LNCaP clone FGC (cell line): ENCODE measurements at regions not wholly inside any gene's neighbourhood (a gene's known extent, or its start where the extent isn't known, plus 50 kb on each side); places are given as distances from the start of the nearest gene placed in this dataset.

Experiments
- DNase-seq: peaks from one replicate; pipeline ENCODE4 v3.0.0-alpha.2; 2011; ENCODE audit warnings: low read depth
- H3K4me3 ChIP-seq: 2 replicates; pipeline ENCODE4 v1.5.1; 2011; ENCODE audit warnings: mild to moderate bottlenecking, low read depth, low read length, control low read depth
- TF ChIP-seq, protein P1 (sequence below): IDR thresholded peaks from 2 replicates; pipeline ENCODE4 v1.5.1; 2012; ENCODE audit warnings: mild to moderate bottlenecking; ENCODE audit not compliant: control insufficient read depth, insufficient read depth; ENCODE audit errors: extremely low read depth

DNA sequence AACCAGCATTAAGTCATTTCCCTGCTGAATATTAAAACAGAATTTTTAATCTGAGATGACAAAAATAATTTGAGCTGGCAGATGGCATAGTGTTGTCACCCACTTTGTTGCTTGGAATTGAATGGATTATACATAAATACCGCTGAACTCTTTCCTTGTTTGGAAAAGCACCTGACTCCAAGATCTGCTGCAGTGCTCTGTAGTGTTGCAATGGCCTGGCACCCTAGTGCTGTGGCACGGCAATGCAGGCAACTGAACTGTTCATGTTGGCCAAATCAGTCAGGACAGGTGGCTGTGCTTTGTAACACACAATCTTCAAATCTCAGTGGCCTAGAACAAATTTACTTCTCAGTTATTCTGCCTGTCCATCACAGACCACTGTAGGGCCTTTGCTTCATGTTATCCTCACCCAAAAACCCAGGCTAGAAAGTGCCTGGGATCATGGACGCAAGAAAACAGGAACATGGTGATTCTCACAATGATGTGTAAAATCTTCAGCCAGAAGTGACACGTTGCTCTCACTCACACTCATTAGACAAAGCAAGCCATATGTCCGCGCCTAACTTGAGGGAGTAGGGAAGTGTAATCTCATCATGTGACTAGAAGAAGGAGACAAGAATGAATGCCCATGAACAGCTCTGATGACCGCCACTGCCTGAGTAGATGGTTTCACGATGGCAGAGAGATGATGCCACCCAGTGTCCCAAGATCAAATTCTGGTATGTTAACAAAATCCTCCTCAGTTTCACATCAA, 191.9 kb upstream of the PUM3 start:
- TF ChIP-seq, protein P1, sequence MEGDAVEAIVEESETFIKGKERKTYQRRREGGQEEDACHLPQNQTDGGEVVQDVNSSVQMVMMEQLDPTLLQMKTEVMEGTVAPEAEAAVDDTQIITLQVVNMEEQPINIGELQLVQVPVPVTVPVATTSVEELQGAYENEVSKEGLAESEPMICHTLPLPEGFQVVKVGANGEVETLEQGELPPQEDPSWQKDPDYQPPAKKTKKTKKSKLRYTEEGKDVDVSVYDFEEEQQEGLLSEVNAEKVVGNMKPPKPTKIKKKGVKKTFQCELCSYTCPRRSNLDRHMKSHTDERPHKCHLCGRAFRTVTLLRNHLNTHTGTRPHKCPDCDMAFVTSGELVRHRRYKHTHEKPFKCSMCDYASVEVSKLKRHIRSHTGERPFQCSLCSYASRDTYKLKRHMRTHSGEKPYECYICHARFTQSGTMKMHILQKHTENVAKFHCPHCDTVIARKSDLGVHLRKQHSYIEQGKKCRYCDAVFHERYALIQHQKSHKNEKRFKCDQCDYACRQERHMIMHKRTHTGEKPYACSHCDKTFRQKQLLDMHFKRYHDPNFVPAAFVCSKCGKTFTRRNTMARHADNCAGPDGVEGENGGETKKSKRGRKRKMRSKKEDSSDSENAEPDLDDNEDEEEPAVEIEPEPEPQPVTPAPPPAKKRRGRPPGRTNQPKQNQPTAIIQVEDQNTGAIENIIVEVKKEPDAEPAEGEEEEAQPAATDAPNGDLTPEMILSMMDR = no peak
- no peak overlapping the region for H3K4me3 ChIP-seq
- no peak for DNase-seq

DNA sequence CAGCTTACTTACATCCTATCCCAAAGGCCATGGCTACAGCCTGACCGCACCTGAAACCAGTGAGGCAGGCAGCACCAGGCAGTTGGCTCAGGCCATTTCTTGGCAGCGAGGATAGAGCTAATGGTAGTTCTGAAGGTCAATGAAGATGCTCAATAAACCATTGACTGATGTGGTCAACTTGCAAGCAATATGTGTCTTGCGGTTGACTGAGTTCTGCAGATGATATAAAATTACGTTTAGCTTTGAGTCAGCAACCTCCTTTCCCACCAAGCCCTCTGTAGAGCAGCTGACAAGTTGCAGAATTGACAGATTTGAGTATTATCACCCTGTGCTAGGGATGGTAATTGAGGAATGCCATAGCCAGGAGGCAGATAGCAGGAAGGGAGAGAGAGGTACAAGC, 189.0 kb upstream of the PUM3 start:
- no peak for DNase-seq
- no peak overlapping the region for H3K4me3 ChIP-seq
- TF ChIP-seq, protein P1 = no peak

DNA sequence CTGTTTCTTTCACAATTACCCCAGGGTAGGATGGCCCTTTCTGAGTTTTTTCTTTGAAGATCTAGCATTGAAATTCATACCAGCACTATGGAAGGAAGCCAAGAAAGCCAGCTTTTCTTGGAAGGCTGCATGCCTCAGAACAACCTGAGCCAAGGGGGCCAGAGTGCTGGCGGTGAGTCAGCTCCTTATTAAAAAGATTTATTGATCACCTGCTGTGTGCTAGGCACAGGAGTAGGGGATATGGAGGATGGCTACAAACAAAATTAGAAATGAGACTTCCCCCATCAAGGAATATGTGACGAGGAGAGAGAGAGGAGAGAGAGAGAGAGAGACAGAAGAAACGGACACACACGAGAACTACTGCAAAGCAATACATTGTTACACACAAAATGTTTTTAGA, 184.6 kb upstream of the PUM3 start:
- TF ChIP-seq, protein P1 = no peak
- H3K4me3 ChIP-seq = no peak overlapping the region
- peak; percentile 18 for DNase-seq

DNA sequence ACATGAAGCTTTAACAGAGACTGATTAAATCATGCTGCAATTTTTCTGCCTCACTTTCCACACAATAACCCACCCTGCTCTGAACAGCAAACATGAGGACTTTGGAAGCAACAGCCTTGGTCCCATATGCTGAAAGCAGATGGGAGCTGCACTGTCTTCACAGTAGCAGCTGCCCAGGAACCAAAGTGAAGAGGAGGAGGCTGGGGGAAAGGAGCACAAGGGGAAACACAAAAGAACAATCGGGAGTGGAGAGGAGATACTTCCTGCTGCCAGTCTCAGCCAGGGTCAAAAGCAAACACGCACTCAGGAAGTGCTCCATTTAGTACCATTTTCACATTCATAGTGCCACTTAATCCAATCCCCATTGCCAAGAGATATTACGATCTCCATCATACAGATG, 183.3 kb upstream of the PUM3 start:
- no peak overlapping the region for H3K4me3 ChIP-seq
- TF ChIP-seq, protein P1 = no peak
- DNase-seq = no peak

DNA sequence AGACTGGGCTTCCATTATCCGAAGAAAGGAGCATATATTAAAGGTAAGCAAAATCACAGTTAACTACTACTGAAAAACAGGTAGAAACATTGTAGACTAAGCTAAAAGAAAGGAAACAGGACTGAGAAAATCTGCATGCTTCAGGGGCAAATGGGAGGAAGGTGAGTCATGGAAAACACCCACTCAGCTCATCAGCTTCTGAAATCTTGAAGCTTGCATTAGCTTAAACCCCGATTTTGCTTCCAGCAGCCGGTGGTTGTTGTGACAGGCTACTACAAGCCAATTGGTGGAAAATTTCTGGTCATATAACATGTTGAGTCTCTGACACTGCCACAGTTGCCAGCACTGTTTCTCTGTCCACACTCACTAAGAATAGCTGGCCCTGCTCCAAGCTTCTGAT, 179.6 kb upstream of the PUM3 start:
- TF ChIP-seq, protein P1 = no peak
- no peak for DNase-seq

DNA sequence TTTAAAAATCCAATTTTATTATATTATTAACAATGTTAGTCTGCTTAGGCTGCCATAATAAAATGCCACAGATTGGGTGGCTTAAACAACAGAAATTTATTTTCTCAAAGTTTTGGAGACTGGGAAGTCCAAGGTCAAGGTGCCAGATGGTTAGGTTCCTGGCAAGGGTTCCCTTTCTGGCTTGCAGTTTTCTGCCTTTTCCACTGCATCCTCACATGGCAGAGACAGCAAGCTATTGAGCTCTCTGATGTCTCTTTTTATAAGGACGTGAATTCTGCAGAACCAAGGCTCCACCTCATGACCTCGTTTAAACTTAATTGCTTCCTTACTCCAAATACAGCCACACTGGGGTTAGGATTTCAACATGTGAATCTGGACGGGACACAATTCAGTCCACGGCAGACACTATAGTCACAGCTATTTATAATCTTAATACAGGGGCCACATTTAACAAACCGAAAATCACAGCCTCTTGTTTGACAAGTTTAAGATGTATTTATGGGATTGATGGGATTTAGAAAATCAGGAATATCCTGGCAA, 174.9 kb upstream of the PUM3 start:
- H3K4me3 ChIP-seq = no peak overlapping the region
- TF ChIP-seq, protein P1 = no peak
- no peak for DNase-seq

More for the DNA sequence above, 179.6 kb upstream of the PUM3 start:
- H3K4me3 ChIP-seq = no peak overlapping the region

DNA sequence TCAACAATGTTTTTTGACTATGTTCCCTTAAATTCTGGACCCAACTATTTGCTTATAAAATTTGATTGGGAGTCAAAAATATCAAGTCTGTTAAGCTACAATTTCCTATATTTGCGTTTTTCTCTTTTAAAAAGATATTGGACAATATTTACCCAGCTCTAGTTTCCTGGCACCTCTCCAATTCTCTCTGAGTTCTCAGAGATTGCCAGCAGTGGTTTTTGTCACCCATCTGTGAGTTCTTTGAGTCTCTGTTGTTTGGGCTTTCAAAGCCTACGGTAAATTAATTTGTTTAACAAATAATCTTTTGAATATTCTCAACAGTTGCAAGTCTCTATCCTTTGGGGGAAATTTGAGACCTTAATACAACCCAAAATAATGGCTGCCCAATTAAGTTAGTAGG, 174.2 kb upstream of the PUM3 start:
- H3K4me3 ChIP-seq = no peak overlapping the region
- no peak for DNase-seq
- TF ChIP-seq, protein P1 = no peak
